H9 (cell line): ENCODE measurements at regions not wholly inside any gene's neighbourhood (a gene's known extent, or its start where the extent isn't known, plus 50 kb on each side); places are given as distances from the start of the nearest gene placed in this dataset.
"Not testable (repeated sequence)": the region's sequence is repeated elsewhere in the genome, so short reads cannot be mapped to it uniquely, and the experiment has no call there.

Experiments
- DNase-seq: peaks from one replicate; pipeline ENCODE4 v3.0.0-alpha.2; 2017
- H2AFZ ChIP-seq: one replicate; pipeline ENCODE4 v1.6.1; 2013; ENCODE audit warnings: mild to moderate bottlenecking, low read length, control low read depth, moderate library complexity
- H2AK5ac ChIP-seq: 2 replicates; pipeline ENCODE4 v1.6.1; 2013; ENCODE audit warnings: low read length, control low read depth, mixed read lengths; ENCODE audit not compliant: insufficient read length
- H2BK120ac ChIP-seq: one replicate; pipeline ENCODE4 v1.6.1; 2013; ENCODE audit warnings: low read depth, mild to moderate bottlenecking, low read length, control low read depth, inconsistent platforms; ENCODE audit not compliant: poor library complexity, severe bottlenecking
- H2BK12ac ChIP-seq: 2 replicates; pipeline ENCODE4 v1.6.1; 2013; ENCODE audit warnings: low read length, control low read depth, mixed read lengths, low read depth; ENCODE audit not compliant: insufficient read length
- H2BK15ac ChIP-seq: 2 replicates; pipeline ENCODE4 v1.6.1; 2013; ENCODE audit warnings: low read depth, low read length, control low read depth
- H2BK20ac ChIP-seq: one replicate; pipeline ENCODE4 v1.6.1; 2013; ENCODE audit warnings: low read depth, mild to moderate bottlenecking, low read length, control low read depth, inconsistent platforms; ENCODE audit not compliant: poor library complexity, severe bottlenecking
- H2BK5ac ChIP-seq: 2 replicates; pipeline ENCODE4 v1.6.1; 2013; ENCODE audit warnings: low read length, control low read depth, mixed read lengths; ENCODE audit not compliant: insufficient read length
- H3K14ac ChIP-seq: 2 replicates; pipeline ENCODE4 v1.6.1; 2013; ENCODE audit warnings: low read length, control low read depth; ENCODE audit not compliant: insufficient read depth
- H3K18ac ChIP-seq: 2 replicates; pipeline ENCODE4 v1.6.1; 2013; ENCODE audit warnings: low read depth, mild to moderate bottlenecking, mixed read lengths, low read length, control low read depth; ENCODE audit not compliant: insufficient read length
- H3K23ac ChIP-seq: 2 replicates; pipeline ENCODE4 v1.6.1; 2013; ENCODE audit warnings: low read length, control low read depth, mixed read lengths, low read depth; ENCODE audit not compliant: insufficient read length
- H3K23me2 ChIP-seq: 2 replicates; pipeline ENCODE4 v1.6.1; 2013; ENCODE audit warnings: low read depth, mild to moderate bottlenecking, mixed read lengths, low read length, control low read depth; ENCODE audit not compliant: insufficient read length, poor library complexity, severe bottlenecking
- H3K27ac ChIP-seq: 2 replicates; pipeline ENCODE4 v1.5.1; 2013; ENCODE audit warnings: low read length, control low read depth, mixed read lengths, low read depth; ENCODE audit not compliant: insufficient read length
- H3K27me3 ChIP-seq: 2 replicates; pipeline ENCODE4 v1.6.1; 2013; ENCODE audit warnings: low read length, control low read depth, inconsistent platforms; ENCODE audit not compliant: insufficient read depth
- H3K4ac ChIP-seq: 2 replicates; pipeline ENCODE4 v1.6.1; 2013; ENCODE audit warnings: low read depth, mild to moderate bottlenecking, control low read depth, inconsistent platforms, low read length, moderate library complexity
- H3K4me1 ChIP-seq: 2 replicates; pipeline ENCODE4 v1.6.1; 2013; ENCODE audit warnings: low read length, control low read depth, inconsistent platforms; ENCODE audit not compliant: insufficient read depth
- H3K4me2 ChIP-seq: 2 replicates; pipeline ENCODE4 v1.6.1; 2013; ENCODE audit warnings: low read length, control low read depth, mixed read lengths; ENCODE audit not compliant: insufficient read length, insufficient read depth
- H3K56ac ChIP-seq: 2 replicates; pipeline ENCODE4 v1.6.1; 2013; ENCODE audit warnings: low read depth, mild to moderate bottlenecking, mixed read lengths, low read length, control low read depth; ENCODE audit not compliant: insufficient read length
- H3K79me1 ChIP-seq: 2 replicates; pipeline ENCODE4 v1.6.1; 2013; ENCODE audit warnings: low read depth, mild to moderate bottlenecking, moderate library complexity, low read length, control low read depth, inconsistent platforms; ENCODE audit not compliant: insufficient read depth, poor library complexity, severe bottlenecking
- H3K79me2 ChIP-seq: 2 replicates; pipeline ENCODE4 v1.6.1; 2013; ENCODE audit warnings: low read length, control low read depth, inconsistent platforms; ENCODE audit not compliant: insufficient read depth
- H3K9ac ChIP-seq: 2 replicates; pipeline ENCODE4 v1.6.1; 2013; ENCODE audit warnings: low read length, control low read depth, mixed read lengths; ENCODE audit not compliant: insufficient read length; ENCODE audit errors: extremely low read depth
- H3K9me3 ChIP-seq: one replicate; pipeline ENCODE4 v1.6.1; 2013; ENCODE audit warnings: low read depth, low read length, inconsistent platforms; ENCODE audit not compliant: control insufficient read depth
- H3T11ph ChIP-seq: one replicate; pipeline ENCODE4 v1.6.1; 2013; ENCODE audit warnings: mild to moderate bottlenecking, low read length, control low read depth, inconsistent platforms
- H4K20me1 ChIP-seq: one replicate; pipeline ENCODE4 v1.6.1; 2013; ENCODE audit not compliant: control insufficient read depth, insufficient read length, insufficient read depth
- H4K5ac ChIP-seq: 2 replicates; pipeline ENCODE4 v1.6.1; 2013; ENCODE audit warnings: low read depth, mild to moderate bottlenecking, mixed read lengths, low read length, control low read depth; ENCODE audit not compliant: insufficient read length
- H4K8ac ChIP-seq: replicated peaks from 2 replicates; pipeline ENCODE4 v1.6.1; 2013; ENCODE audit warnings: low read length, control low read depth, mixed read lengths, low read depth; ENCODE audit not compliant: insufficient read length
- H4K91ac ChIP-seq: 2 replicates; pipeline ENCODE4 v1.6.1; 2013; ENCODE audit warnings: low read depth, mild to moderate bottlenecking, moderate library complexity, mixed read lengths, low read length, control low read depth; ENCODE audit not compliant: insufficient read length
- H3K27ac Mint-ChIP-seq, 3 experiments: 2 replicates in 2 of 3; 3 replicates in 1 of 3; pipeline ENCODE4 v1.8.0; 2020 to 2021; ENCODE audit warnings: mixed read lengths in 3 of 3, mild to moderate bottlenecking in 1 of 3, moderate library complexity in 1 of 3
- H3K27me3 Mint-ChIP-seq: 2 replicates; pipeline ENCODE4 v1.8.0; 2021; ENCODE audit warnings: low read depth, mild to moderate bottlenecking, moderate library complexity, mixed read lengths
- H3K36me3 Mint-ChIP-seq, 3 experiments: 2 replicates in 2 of 3; 3 replicates in 1 of 3; pipeline ENCODE4 v1.8.0; 2020 to 2021; ENCODE audit warnings: low read depth in 3 of 3, mixed read lengths in 3 of 3; ENCODE audit not compliant: insufficient read depth in 1 of 3
- H3K4me1 Mint-ChIP-seq, 2 experiments: 2 replicates each; pipeline ENCODE4 v1.8.0; 2020; ENCODE audit warnings: mixed read lengths in 2 of 2
- H3K4me3 Mint-ChIP-seq, 2 experiments: 2 replicates in 1 of 2; 3 replicates in 1 of 2; pipeline ENCODE4 v1.8.0; 2020 to 2021; ENCODE audit warnings: mild to moderate bottlenecking in 2 of 2, mixed read lengths in 2 of 2, moderate library complexity in 1 of 2
- H3K9me3 Mint-ChIP-seq, 2 experiments: 2 replicates in 1 of 2; 3 replicates in 1 of 2; pipeline ENCODE4 v1.8.0; 2020; ENCODE audit warnings: mild to moderate bottlenecking in 2 of 2, mixed read lengths in 2 of 2, moderate library complexity in 1 of 2
- CTCF ChIP-seq: fragments of 200-600 bp; sonication (generic); conservative IDR thresholded peaks from 3 replicates; pipeline ENCODE4 v1.8.0; 2021; ENCODE audit warnings: antibody characterized with exemption, mild to moderate bottlenecking
- WGBS: extraction: QIAGEN DNeasy Blood & Tissue Kit; methylation state at CpG from one replicate; pipeline ENCODE4 v1.1.7; 2013; ENCODE audit warnings: missing lambda C conversion rate, low lambda C conversion rate, mixed read lengths; ENCODE audit not compliant: insufficient read length; ENCODE audit errors: extremely low coverage; 5-methylcytosine and 5-hydroxymethylcytosine counted together

- Mint-ChIP-seq H3K4me3 (no peak overlapping the region), H3K27ac (no peak overlapping the region), H3K27me3 (no peaks in the 10 kb centered on the region), H3K4me1 (peaks cover 23 to 25% of the 10 kb centered on the region in 2 experiments), H3K36me3 (peaks cover 6 to 21% (median 15%) of the 10 kb centered on the region in 3 experiments), H3K9me3 (peaks cover 9 to 25% of the 10 kb centered on the region in 2 experiments)
- Histone ChIP-seq H3K9me3 (no peaks in the 10 kb centered on the region), H3K79me1 (no peaks in the 10 kb centered on the region), H2BK20ac (no peak overlapping the region), H3K14ac (no peak overlapping the region), H3K4me2 (no peak overlapping the region), H3K56ac (no peak overlapping the region), H4K20me1 (no peaks in the 10 kb centered on the region), H3K27me3 (no peaks in the 10 kb centered on the region), H3K23ac (no peak overlapping the region), H2BK120ac (no peak overlapping the region), H2AFZ (no peak overlapping the region), H2BK15ac (no peak overlapping the region), H3K27ac (no peak overlapping the region), H4K5ac (no peak overlapping the region), H4K91ac (no peak overlapping the region), H3T11ph (no peak overlapping the region), H3K18ac (no peak overlapping the region), H3K23me2 (no peaks in the 10 kb centered on the region), H3K9ac (no peak overlapping the region), H3K4me1 (peaks cover 12% of the 10 kb centered on the region; the same call in 1 of the 2 replicates), H3K4ac (no peak overlapping the region), H2BK12ac (no peak overlapping the region), H2AK5ac (no peak overlapping the region), H4K8ac (no peak overlapping the region), H2BK5ac (no peak overlapping the region), H3K79me2 (no peaks in the 10 kb centered on the region)
- TF ChIP-seq CTCF = no peak
- no CpG with 5 or more reads among the region's 1 CpG for WGBS
- no peak for DNase-seq
Measured at GRCh38 chr18:60064271-60064670, 164.5 kb downstream of the PMAIP1 start.

- DNase-seq, H2AFZ ChIP-seq, H3K9ac ChIP-seq, H4K5ac ChIP-seq, H3K79me1 ChIP-seq, H3K23ac ChIP-seq, H2AK5ac ChIP-seq, H3K27ac ChIP-seq, H3K27me3 ChIP-seq, H4K91ac ChIP-seq, H3K56ac ChIP-seq, H3K14ac ChIP-seq, H3K4ac ChIP-seq, H3K27me3 Mint-ChIP-seq, H3K4me3 Mint-ChIP-seq, H2BK15ac ChIP-seq, H2BK5ac ChIP-seq, H4K8ac ChIP-seq, H3T11ph ChIP-seq, H3K23me2 ChIP-seq, H3K27ac Mint-ChIP-seq, H2BK12ac ChIP-seq, H3K79me2 ChIP-seq, H3K4me2 ChIP-seq, H3K9me3 ChIP-seq, H4K20me1 ChIP-seq, H3K18ac ChIP-seq, H2BK120ac ChIP-seq, H3K4me1 ChIP-seq, H2BK20ac ChIP-seq: not testable (repeated sequence)
- WGBS = no CpG with 5 or more reads among the region's 3 CpGs
- Mint-ChIP-seq H3K9me3 (peaks cover 3 to 16% of the 10 kb centered on the region in 2 experiments; a peak in 3 of 5 replicates), H3K36me3 (peaks cover 0 to 13% (median 6%) of the 10 kb centered on the region in 3 experiments; a peak in 4 of 7 replicates), H3K4me1 (peaks cover 19 to 25% of the 10 kb centered on the region in 2 experiments)
Measured at GRCh38 chr18:60062831-60063230, 163.0 kb downstream of the PMAIP1 start.
